ENCODE measurements at regions not wholly inside any gene's neighbourhood (a gene's known extent, or its start where the extent isn't known, plus 50 kb on each side); places are given as distances from the start of the nearest gene placed in this dataset.

DNA sequence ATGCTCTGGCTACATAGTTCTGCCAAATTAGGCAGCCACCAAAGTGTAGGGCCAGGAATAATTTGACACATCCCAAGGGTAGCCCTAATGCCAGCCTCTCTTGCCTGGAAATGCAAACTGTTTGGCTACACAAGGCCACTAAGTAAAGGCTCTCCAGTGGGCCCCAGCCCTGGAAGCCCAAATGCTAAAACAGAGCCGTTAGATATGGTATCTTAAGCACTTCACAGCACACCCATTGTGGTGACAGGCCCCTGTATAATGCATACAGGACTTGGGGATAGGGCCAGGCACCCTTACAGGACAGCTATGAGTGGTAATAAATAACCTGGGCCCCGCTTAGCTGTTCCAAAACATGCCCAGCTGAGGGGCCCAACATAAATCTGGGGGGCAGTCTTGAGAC, 623.9 kb downstream of the BCOR start:
- ChIA-PET CTCF (no interaction called here), POLR2A (no interaction called here)
- Mint-ChIP-seq H3K4me3 (ENCODE audit: unreplicated experiment) (no peak overlapping the region), H3K4me1 (ENCODE audit: low read depth, unreplicated experiment) (peaks cover 7% of the 10 kb centered on the region), H3K27me3 (ENCODE audit: insufficient read depth, unreplicated experiment) (no peaks in the 10 kb centered on the region), H3K36me3 (ENCODE audit: insufficient read depth, unreplicated experiment) (no peaks in the 10 kb centered on the region), H3K27ac (ENCODE audit: unreplicated experiment) (no peak overlapping the region), H3K9me3 (ENCODE audit: unreplicated experiment) (no peaks in the 10 kb centered on the region)
- intact Hi-C loops (cut with micrococcal nuclease; ENCODE audit: unreplicated experiment), result no loop called here
- Histone ChIP-seq H3K4me1 (no peaks in the 10 kb centered on the region), H3K27me3 (replicated peaks; ENCODE audit: control insufficient read depth, insufficient read depth, low read length) (no peaks in the 10 kb centered on the region), H3K9me3 (no peaks in the 10 kb centered on the region), H3K36me3 (ENCODE audit: control insufficient read depth, insufficient read depth, low read length) (no peaks in the 10 kb centered on the region), H3K4me3 (ENCODE audit: low read depth, low read length) (no peak overlapping the region)
- BruUV-seq (replicated peaks), result no TSS peak
- TF ChIP-seq CTCF (IDR thresholded peaks at IDR 0.05; ENCODE audit: insufficient read depth in 1 of 2, low read depth in 1 of 2, low read length in 1 of 2, severe bottlenecking in 1 of 2, unreplicated experiment in 1 of 2), result no peak
- no peak for DNase-seq

DNA sequence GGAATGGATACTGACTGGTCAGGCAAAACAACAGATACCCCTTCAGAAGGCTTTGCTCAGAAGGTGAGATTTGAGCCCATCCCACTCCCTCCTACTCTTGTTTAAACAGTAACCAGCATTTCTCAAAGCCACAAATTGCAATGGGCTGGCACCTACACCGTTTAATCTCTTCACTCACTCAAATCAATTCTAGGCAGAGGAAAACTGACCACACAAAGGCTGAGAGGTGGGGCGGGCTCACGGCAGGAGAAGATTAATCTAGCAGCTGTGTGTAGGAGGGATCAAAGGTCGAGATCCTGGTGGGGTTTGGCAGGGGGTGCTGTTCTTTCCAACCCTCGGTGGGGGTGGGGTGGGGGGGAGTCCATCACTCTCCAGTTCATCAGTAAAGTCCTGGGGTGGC, 622.4 kb downstream of the BCOR start:
- H3K4me3 Mint-ChIP-seq (ENCODE audit: unreplicated experiment), result no peak overlapping the region
- POLR2A ChIA-PET, result no interaction called here
- no peak overlapping the region for H3K27ac Mint-ChIP-seq (ENCODE audit: unreplicated experiment)
- H3K27me3 Mint-ChIP-seq (ENCODE audit: insufficient read depth, unreplicated experiment), result peaks cover 4% of the 10 kb centered on the region
- Histone ChIP-seq H3K4me3 (ENCODE audit: low read depth, low read length) (no peak overlapping the region), H3K4me1 (no peaks in the 10 kb centered on the region), H3K36me3 (ENCODE audit: control insufficient read depth, insufficient read depth, low read length) (no peaks in the 10 kb centered on the region), H3K27me3 (replicated peaks; ENCODE audit: control insufficient read depth, insufficient read depth, low read length) (no peaks in the 10 kb centered on the region), H3K9me3 (no peaks in the 10 kb centered on the region)
- no peak for DNase-seq
- CTCF ChIA-PET, result no interaction called here
- H3K36me3 Mint-ChIP-seq (ENCODE audit: insufficient read depth, unreplicated experiment), result no peaks in the 10 kb centered on the region
- intact Hi-C loops (cut with micrococcal nuclease; ENCODE audit: unreplicated experiment), result no loop called here
- no TSS peak for BruUV-seq (replicated peaks)
- H3K9me3 Mint-ChIP-seq (ENCODE audit: unreplicated experiment), result no peaks in the 10 kb centered on the region
- H3K4me1 Mint-ChIP-seq (ENCODE audit: low read depth, unreplicated experiment), result peaks cover 7% of the 10 kb centered on the region
- no peak for TF ChIP-seq CTCF (IDR thresholded peaks at IDR 0.05; ENCODE audit: insufficient read depth in 1 of 2, low read depth in 1 of 2, low read length in 1 of 2, severe bottlenecking in 1 of 2, unreplicated experiment in 1 of 2)

DNA sequence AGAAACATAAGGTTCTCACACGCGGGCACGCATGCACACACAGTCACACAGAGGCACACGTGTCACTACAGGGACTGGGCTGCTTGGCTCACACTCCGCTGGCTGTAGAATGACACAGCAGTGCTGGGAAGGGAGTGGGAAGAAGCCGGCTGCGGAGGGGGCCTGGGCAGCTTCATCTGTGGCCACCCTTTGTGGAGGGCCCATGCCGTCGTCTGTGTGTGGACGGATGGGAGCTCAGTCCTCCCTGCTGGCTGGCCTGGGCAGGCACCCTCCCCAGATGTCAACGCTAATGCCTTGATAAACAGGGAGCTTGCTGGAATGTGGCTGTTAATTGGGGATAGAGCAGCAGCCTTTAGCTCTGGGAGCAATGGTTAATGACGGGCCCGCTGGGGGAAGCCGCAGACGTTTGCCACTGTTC, 621.1 kb downstream of the BCOR start:
- H3K36me3 ChIP-seq (ENCODE audit: control insufficient read depth, insufficient read depth, low read length), result no peaks in the 10 kb centered on the region
- no peaks in the 10 kb centered on the region for H3K9me3 Mint-ChIP-seq (ENCODE audit: unreplicated experiment)

More for the DNA sequence above, 621.1 kb downstream of the BCOR start:
- peaks cover 4% of the 10 kb centered on the region for H3K27me3 Mint-ChIP-seq (ENCODE audit: insufficient read depth, unreplicated experiment)
- no peaks in the 10 kb centered on the region for H3K36me3 Mint-ChIP-seq (ENCODE audit: insufficient read depth, unreplicated experiment)
- no peak overlapping the region for H3K4me3 ChIP-seq (ENCODE audit: low read depth, low read length)
- no peak overlapping the region for H3K4me3 Mint-ChIP-seq (ENCODE audit: unreplicated experiment)
- H3K4me1 ChIP-seq, result no peaks in the 10 kb centered on the region
- H3K4me1 Mint-ChIP-seq (ENCODE audit: low read depth, unreplicated experiment), result peaks cover 7% of the 10 kb centered on the region
- intact Hi-C loops (cut with micrococcal nuclease; ENCODE audit: unreplicated experiment), result no loop called here
- no peak for TF ChIP-seq CTCF (IDR thresholded peaks at IDR 0.05; ENCODE audit: insufficient read depth in 1 of 2, low read depth in 1 of 2, low read length in 1 of 2, severe bottlenecking in 1 of 2, unreplicated experiment in 1 of 2)
- no peaks in the 10 kb centered on the region for H3K9me3 ChIP-seq
- no TSS peak for BruUV-seq (replicated peaks)
- no peaks in the 10 kb centered on the region for H3K27me3 ChIP-seq (replicated peaks; ENCODE audit: control insufficient read depth, insufficient read depth, low read length)
- ChIA-PET POLR2A (no interaction called here), CTCF (no interaction called here)
- DNase-seq, result no peak
- H3K27ac Mint-ChIP-seq (ENCODE audit: unreplicated experiment), result no peak overlapping the region

Data from Caco-2 (cell line).